DOHH2 (cell line): ENCODE measurements at regions not wholly inside any gene's neighbourhood (a gene's known extent, or its start where the extent isn't known, plus 50 kb on each side); places are given as distances from the start of the nearest gene placed in this dataset.

Experiments
- EZH2phosphoT487 ChIP-seq: fragments of 200-600 bp; sonication (generic); IDR thresholded peaks from 2 replicates; pipeline ENCODE4 v1.6.1; 2017; ENCODE audit warnings: borderline replicate concordance, mild to moderate bottlenecking, antibody characterized with exemption, low read length, moderate library complexity, mixed read lengths
- TF ChIP-seq, protein P1 (sequence below): fragments of 200-600 bp; sonication (generic); IDR thresholded peaks from one replicate; pipeline ENCODE4 v1.5.1; 2014; ENCODE audit warnings: antibody characterized with exemption, mild to moderate bottlenecking, low read depth, low read length; ENCODE audit not compliant: poor library complexity, severe bottlenecking

- TF ChIP-seq, protein P1, sequence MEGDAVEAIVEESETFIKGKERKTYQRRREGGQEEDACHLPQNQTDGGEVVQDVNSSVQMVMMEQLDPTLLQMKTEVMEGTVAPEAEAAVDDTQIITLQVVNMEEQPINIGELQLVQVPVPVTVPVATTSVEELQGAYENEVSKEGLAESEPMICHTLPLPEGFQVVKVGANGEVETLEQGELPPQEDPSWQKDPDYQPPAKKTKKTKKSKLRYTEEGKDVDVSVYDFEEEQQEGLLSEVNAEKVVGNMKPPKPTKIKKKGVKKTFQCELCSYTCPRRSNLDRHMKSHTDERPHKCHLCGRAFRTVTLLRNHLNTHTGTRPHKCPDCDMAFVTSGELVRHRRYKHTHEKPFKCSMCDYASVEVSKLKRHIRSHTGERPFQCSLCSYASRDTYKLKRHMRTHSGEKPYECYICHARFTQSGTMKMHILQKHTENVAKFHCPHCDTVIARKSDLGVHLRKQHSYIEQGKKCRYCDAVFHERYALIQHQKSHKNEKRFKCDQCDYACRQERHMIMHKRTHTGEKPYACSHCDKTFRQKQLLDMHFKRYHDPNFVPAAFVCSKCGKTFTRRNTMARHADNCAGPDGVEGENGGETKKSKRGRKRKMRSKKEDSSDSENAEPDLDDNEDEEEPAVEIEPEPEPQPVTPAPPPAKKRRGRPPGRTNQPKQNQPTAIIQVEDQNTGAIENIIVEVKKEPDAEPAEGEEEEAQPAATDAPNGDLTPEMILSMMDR, result no peak
- TF ChIP-seq EZH2phosphoT487, result no peak
Observed at GRCh38 chr4:104138116-104138515, 356.6 kb downstream of the CXXC4 start.
